ENCODE measurements at regions not wholly inside any gene's neighbourhood (a gene's known extent, or its start where the extent isn't known, plus 50 kb on each side); places are given as distances from the start of the nearest gene placed in this dataset.

GRCh38 chr1:3954170-3955169, 54.4 kb upstream of the C1orf174 start:
- no peaks in the 10 kb centered on the region for H3K9me3 ChIP-seq (ENCODE audit: insufficient read depth, low read length)
- no peak overlapping the region for H2AFZ ChIP-seq (ENCODE audit: low read depth, low read length, severe bottlenecking)
- no peaks in the 10 kb centered on the region for H3K79me2 ChIP-seq (ENCODE audit: insufficient read depth, low read length)

DNA sequence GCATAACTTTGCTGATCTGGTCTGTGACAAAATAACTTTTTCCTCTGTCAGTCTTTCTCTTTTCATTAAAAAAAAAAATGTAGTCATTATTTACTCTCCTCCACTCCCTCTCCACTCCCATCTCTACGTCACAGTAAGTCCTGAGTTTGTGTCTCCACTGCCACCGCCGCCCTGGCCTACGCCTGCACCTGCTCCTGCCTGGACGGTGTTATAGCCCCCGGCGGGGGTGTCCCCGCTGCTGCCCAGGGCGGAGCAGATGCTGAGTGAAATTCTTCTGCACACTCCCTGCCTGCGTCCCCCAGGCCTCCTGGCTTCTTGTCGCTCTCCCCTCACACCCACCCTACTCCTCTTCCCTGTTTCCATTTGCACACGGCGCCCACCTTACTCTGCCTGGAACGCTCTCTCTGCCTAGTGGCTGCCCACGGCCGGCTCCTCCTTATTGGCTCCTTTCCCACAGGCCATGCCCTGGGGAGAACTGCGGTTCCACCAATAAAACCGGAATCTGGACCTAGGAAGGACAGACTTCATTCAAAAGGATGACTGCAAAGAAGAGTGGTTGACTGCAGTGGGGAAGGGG, 55.2 kb upstream of the C1orf174 start:
- H3K9me3 ChIP-seq (ENCODE audit: insufficient read depth, low read length), result no peaks in the 10 kb centered on the region
- no peak overlapping the region for H3K4me3 ChIP-seq (ENCODE audit: insufficient read depth, low read length, poor library complexity, severe bottlenecking)
- H3K4me2 ChIP-seq (ENCODE audit: low read depth, low read length, poor library complexity, severe bottlenecking), result no peak overlapping the region

More at GRCh38 chr1:3954170-3955169, 54.4 kb upstream of the C1orf174 start:
- no peaks in the 10 kb centered on the region for H3K9me2 ChIP-seq (replicated peaks; ENCODE audit: insufficient read depth, low read length)
- H3K27ac ChIP-seq (ENCODE audit: low read depth, low read length), result no peak overlapping the region
- H4K20me1 ChIP-seq (ENCODE audit: low read depth, low read length), result no peaks in the 10 kb centered on the region
- H3F3A ChIP-seq (ENCODE audit: insufficient read depth), result no peaks in the 10 kb centered on the region
- H3K4me3 ChIP-seq (ENCODE audit: insufficient read depth, low read length, poor library complexity, severe bottlenecking), result no peak overlapping the region
- H3K4me2 ChIP-seq (ENCODE audit: low read depth, low read length, poor library complexity, severe bottlenecking), result no peak overlapping the region
- H3K9ac ChIP-seq (ENCODE audit: low read length), result no peak overlapping the region
- H3K36me3 ChIP-seq (ENCODE audit: low read length), result no peaks in the 10 kb centered on the region
- H3K27me3 ChIP-seq (ENCODE audit: low read length), result no peaks in the 10 kb centered on the region
- no peak for TF ChIP-seq EZH2phosphoT487 (conservative IDR thresholded peaks at IDR 0.05; ENCODE audit: low read length)
- no peak for TF ChIP-seq CTCF (IDR thresholded peaks at IDR 0.05; ENCODE audit: insufficient read depth, low read length, poor library complexity, severe bottlenecking)

DNA sequence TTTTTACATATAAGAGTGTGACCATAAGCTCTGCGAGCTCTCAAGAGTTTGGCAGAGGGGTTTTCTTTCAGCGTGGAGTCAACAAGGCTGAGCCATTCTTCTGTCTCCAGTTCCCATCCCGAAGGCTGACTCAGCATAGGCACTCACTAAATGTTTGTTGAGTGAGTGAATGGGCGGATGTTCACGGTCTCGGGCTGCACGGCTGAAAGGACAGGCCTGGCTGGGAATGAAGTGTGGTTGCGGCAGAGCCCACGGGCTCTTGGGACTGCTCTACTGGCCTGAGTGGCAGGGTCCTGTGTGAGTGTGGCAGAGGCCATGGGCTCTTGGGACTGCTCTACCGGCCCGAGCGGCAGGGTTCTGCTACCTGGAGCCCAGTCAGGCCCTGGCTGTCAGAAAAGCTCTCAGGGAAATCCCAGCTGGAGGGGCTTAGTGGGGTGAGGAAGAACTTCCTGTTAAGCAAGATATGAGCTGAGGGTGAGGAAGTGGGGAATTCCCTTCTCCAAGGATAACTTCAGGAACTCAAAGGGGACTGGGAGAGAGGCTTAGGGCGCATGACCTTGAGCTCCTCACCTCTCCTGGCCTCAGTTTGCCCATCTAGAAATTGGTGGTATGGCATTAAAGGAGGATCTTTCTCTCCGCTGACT, 56.6 kb upstream of the C1orf174 start:
- Histone ChIP-seq H3K4me2 (ENCODE audit: low read depth, low read length, poor library complexity, severe bottlenecking) (no peak overlapping the region), H2AFZ (ENCODE audit: low read depth, low read length, severe bottlenecking) (no peak overlapping the region), H3K27me3 (ENCODE audit: low read length) (no peaks in the 10 kb centered on the region)

More for the DNA sequence above, 55.2 kb upstream of the C1orf174 start:
- Histone ChIP-seq H3F3A (ENCODE audit: insufficient read depth) (no peaks in the 10 kb centered on the region), H2AFZ (ENCODE audit: low read depth, low read length, severe bottlenecking) (no peak overlapping the region), H3K79me2 (ENCODE audit: insufficient read depth, low read length) (no peaks in the 10 kb centered on the region), H3K27me3 (ENCODE audit: low read length) (no peaks in the 10 kb centered on the region), H4K20me1 (ENCODE audit: low read depth, low read length) (no peaks in the 10 kb centered on the region), H3K27ac (ENCODE audit: low read depth, low read length) (no peak overlapping the region), H3K9ac (ENCODE audit: low read length) (no peak overlapping the region), H3K36me3 (ENCODE audit: low read length) (no peaks in the 10 kb centered on the region), H3K9me2 (replicated peaks; ENCODE audit: insufficient read depth, low read length) (no peaks in the 10 kb centered on the region)
- no peak for TF ChIP-seq CTCF (IDR thresholded peaks at IDR 0.05; ENCODE audit: insufficient read depth, low read length, poor library complexity, severe bottlenecking)
- TF ChIP-seq EZH2phosphoT487 (conservative IDR thresholded peaks at IDR 0.05; ENCODE audit: low read length), result no peak

More for the DNA sequence above, 56.6 kb upstream of the C1orf174 start:
- Histone ChIP-seq H3K9me3 (ENCODE audit: insufficient read depth, low read length) (no peaks in the 10 kb centered on the region), H3F3A (ENCODE audit: insufficient read depth) (no peaks in the 10 kb centered on the region), H3K4me3 (ENCODE audit: insufficient read depth, low read length, poor library complexity, severe bottlenecking) (no peak overlapping the region), H3K27ac (ENCODE audit: low read depth, low read length) (no peak overlapping the region), H3K9me2 (replicated peaks; ENCODE audit: insufficient read depth, low read length) (no peaks in the 10 kb centered on the region), H4K20me1 (ENCODE audit: low read depth, low read length) (no peaks in the 10 kb centered on the region), H3K9ac (ENCODE audit: low read length) (no peak overlapping the region), H3K79me2 (ENCODE audit: insufficient read depth, low read length) (no peaks in the 10 kb centered on the region), H3K36me3 (ENCODE audit: low read length) (no peaks in the 10 kb centered on the region)
- TF ChIP-seq CTCF (IDR thresholded peaks at IDR 0.05; ENCODE audit: insufficient read depth, low read length, poor library complexity, severe bottlenecking), result no peak
- no peak for TF ChIP-seq EZH2phosphoT487 (conservative IDR thresholded peaks at IDR 0.05; ENCODE audit: low read length)
